Astrocyte of the cerebellum (primary cell): ENCODE measurements at regions not wholly inside any gene's neighbourhood (a gene's known extent, or its start where the extent isn't known, plus 50 kb on each side); places are given as distances from the start of the nearest gene placed in this dataset.
"Not testable (repeated sequence)": the region's sequence is repeated elsewhere in the genome, so short reads cannot be mapped to it uniquely, and the experiment has no call there.

Experiments used
- DNase-seq: peaks from one replicate; pipeline ENCODE4 v3.0.0-alpha.2; 2011; ENCODE audit warnings: low read depth
- H3K4me3 ChIP-seq: 2 replicates; pipeline ENCODE4 v1.5.1; 2011; ENCODE audit warnings: mild to moderate bottlenecking, low read depth, low read length, moderate library complexity
- in situ Hi-C: cut with HindIII; loops from 2 replicates; pipeline ENCODE4 v1.10.0; 2017; ENCODE audit warnings: low sequenced_read_pairs
- TF ChIP-seq, protein P1 (sequence below): IDR thresholded peaks from 2 replicates; pipeline ENCODE4 v1.5.1; 2012; ENCODE audit warnings: low read length, low read depth, moderate library complexity, mild to moderate bottlenecking; ENCODE audit errors: missing control alignments

DNA sequence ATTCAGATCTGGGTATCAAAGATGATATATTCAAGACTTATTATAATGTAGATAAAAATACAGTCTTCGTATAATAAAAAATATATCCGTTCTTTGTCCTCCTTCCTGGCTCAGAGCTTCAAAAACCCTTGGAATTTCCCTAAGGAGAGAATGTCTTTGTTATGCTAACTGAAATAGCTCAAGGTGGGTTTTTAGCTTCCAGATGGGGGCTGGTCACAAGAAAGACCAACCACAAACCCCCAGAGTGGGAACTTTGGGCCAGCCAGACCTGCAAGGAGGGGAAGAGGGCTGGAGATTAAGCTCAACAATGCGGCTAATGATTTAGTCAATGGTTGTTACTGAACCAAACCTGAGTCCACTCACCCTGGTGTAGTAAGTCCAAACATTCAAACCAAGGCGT, 196.4 kb downstream of the SDHAF3 start:
- no peak overlapping the region for H3K4me3 ChIP-seq
- in situ Hi-C loops = no loop called here
- TF ChIP-seq, protein P1, sequence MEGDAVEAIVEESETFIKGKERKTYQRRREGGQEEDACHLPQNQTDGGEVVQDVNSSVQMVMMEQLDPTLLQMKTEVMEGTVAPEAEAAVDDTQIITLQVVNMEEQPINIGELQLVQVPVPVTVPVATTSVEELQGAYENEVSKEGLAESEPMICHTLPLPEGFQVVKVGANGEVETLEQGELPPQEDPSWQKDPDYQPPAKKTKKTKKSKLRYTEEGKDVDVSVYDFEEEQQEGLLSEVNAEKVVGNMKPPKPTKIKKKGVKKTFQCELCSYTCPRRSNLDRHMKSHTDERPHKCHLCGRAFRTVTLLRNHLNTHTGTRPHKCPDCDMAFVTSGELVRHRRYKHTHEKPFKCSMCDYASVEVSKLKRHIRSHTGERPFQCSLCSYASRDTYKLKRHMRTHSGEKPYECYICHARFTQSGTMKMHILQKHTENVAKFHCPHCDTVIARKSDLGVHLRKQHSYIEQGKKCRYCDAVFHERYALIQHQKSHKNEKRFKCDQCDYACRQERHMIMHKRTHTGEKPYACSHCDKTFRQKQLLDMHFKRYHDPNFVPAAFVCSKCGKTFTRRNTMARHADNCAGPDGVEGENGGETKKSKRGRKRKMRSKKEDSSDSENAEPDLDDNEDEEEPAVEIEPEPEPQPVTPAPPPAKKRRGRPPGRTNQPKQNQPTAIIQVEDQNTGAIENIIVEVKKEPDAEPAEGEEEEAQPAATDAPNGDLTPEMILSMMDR = no peak
- no peak for DNase-seq

DNA sequence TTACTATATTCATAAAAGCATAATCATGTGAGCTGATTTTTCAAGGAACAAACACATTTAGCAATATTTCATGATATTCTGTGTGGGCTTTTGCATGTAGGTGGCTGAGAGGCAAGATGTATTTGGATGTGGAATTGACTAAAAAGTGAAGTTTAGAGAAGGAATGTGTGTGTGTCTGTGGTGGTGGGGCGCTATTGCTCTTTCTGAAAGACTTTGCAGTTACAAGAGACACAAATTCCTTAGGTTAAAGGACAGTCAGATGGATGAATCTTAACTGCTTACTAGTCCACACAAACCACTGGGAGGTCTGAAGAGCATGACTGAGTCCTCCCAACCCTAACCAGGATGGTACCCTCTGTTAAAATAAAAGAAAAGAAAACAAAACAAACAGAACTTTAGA, 200.1 kb downstream of the SDHAF3 start:
- TF ChIP-seq, protein P1 = no peak
- H3K4me3 ChIP-seq = no peak overlapping the region
- DNase-seq = no peak
- in situ Hi-C loops = no loop called here

DNA sequence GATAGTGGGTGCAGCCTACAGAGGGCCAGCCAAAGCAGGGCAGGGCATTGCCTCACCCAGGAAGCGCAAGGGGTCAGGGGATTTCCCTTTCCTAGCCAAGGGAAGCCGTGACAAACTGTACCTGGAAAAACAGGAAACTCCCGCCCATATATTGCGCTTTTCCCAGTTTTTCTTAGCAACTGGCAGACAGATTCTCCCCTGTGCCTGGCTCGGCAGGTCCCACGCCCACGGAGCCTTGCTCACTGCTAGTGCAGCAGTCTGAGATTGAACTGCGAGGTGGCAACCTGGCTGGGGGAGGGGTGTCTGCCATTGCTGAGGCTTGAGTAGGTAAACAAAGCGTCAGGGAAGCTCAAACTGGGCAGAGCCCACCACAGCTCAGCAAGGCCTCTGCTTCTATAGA, 212.4 kb downstream of the SDHAF3 start:
- in situ Hi-C loops = not testable (repeated sequence)

DNA sequence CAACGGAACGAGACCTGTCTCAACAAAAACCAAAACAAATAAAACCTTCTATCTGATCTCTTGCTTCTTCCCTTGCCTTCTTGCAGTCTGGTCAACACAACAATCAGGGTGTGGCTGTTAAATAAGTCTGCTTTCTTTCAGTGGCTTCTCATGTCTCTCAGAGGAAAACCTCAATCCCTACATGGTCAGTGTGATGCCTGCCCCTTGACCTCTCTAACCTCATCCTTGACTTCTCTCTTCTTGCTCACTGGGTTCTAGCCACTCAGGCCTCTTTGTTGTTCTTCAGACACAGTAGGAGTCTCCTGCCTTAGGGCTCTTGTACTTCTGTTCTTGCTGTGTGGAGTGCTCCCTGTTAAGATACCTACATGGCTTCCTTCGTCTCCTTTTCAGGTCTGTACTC, 220.4 kb downstream of the SDHAF3 start:
- DNase-seq = no peak
- H3K4me3 ChIP-seq = no peak overlapping the region
- in situ Hi-C loops = no loop called here
- TF ChIP-seq, protein P1 = no peak

More for the DNA sequence above, 212.4 kb downstream of the SDHAF3 start:
- not testable (repeated sequence) for DNase-seq, H3K4me3 ChIP-seq

DNA sequence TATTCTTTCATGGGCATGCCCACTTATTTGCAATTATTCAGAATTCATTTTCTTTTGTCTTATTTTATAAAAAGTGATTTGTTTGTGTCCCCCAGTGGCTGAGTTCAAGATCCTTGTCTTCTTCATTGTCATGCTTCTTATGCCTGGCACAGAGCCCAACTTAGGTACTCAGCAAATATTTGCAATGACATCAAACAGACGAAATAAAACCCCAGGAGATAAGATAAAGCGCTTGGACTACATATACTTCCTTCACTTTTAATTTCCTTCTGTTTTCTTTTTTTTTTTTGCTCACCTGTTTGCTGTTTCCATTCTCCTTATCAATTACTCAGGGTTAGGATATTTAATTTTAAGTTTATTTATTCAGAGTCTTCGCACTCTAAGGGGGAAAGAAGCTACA, 225.0 kb downstream of the SDHAF3 start:
- in situ Hi-C loops = no loop called here
- no peak overlapping the region for H3K4me3 ChIP-seq
- DNase-seq = no peak
- TF ChIP-seq, protein P1 = no peak

DNA sequence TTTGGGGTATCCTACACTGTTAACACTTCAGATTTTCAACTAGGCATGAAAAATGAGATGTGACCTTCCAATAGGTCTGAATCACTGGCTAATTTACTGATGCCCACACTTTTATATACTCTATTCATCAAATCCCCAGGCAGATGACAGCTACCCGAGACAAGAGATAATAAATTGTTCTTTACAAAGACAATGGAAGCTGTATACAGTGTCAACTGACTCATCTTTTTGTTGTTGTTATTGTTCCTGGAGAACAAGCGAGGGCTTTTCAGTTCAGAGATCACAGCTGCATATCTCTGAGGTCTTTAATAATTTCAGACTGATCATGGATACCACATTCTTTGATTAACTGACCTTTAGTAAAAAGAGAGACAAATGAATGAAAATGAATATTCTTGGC, 228.9 kb downstream of the SDHAF3 start:
- no peak overlapping the region for H3K4me3 ChIP-seq
- TF ChIP-seq, protein P1 = no peak
- no peak for DNase-seq
- in situ Hi-C loops = no loop called here

DNA sequence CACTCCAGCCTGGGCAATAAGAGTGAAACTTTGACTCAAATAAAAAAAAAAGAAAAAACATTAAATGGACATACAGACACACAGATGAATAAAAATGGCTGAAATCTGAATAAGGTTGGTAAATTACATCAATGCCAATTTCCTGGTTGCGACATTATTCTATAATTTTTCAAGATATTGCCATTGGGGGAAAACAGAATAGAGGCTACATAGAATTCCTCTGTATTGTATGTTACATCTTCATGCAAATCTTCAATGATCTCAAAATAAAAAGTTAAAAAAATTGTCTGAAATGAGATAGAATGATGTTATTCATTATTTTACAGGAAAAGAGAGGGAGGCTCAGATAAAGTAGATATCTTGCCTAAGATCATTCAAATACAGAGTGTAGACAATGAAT, 234.0 kb downstream of the SDHAF3 start:
- DNase-seq = no peak
- in situ Hi-C loops = no loop called here
- TF ChIP-seq, protein P1 = no peak
- no peak overlapping the region for H3K4me3 ChIP-seq
